GM12878 (cell line): ENCODE measurements at regions not wholly inside any gene's neighbourhood (a gene's known extent, or its start where the extent isn't known, plus 50 kb on each side); places are given as distances from the start of the nearest gene placed in this dataset.

Source experiments
- CHD2 ChIP-seq: IDR thresholded peaks from 2 replicates; pipeline ENCODE4 v1.6.1; 2011; ENCODE audit warnings: low read depth, low read length, improper control_type of control experiment, borderline replicate concordance
- CTCF ChIP-seq, 3 experiments: IDR thresholded peaks in 2 of 3; conservative IDR thresholded peaks in 1 of 3; 2 replicates each; pipeline ENCODE4 v1.5.1; 2011; ENCODE audit warnings: low read depth in 3 of 3, low read length in 3 of 3, mild to moderate bottlenecking in 3 of 3, control low read depth in 2 of 3, moderate library complexity in 2 of 3, inconsistent platforms in 1 of 3, mixed read lengths in 1 of 3; ENCODE audit not compliant: control insufficient read depth in 2 of 3, insufficient read depth in 1 of 3; ENCODE audit errors: extremely low read depth in 1 of 3
- ETV6 ChIP-seq, 2 experiments: fragments of 450-650 bp in 1 of 2; IDR thresholded peaks in 1 of 2; conservative IDR thresholded peaks in 1 of 2; 2 replicates each; pipeline ENCODE4 v1.6.1; 2014; ENCODE audit warnings: antibody characterized with exemption in 1 of 2, borderline replicate concordance in 1 of 2, low read depth in 1 of 2, mild to moderate bottlenecking in 1 of 2, moderate library complexity in 1 of 2
- FOS ChIP-seq: IDR thresholded peaks from 3 replicates; pipeline ENCODE4 v1.6.1; 2011; ENCODE audit warnings: borderline replicate concordance; ENCODE audit not compliant: insufficient read length; ENCODE audit errors: extremely low read depth
- NR2C2 ChIP-seq: IDR thresholded peaks from 2 replicates; pipeline ENCODE4 v1.6.1; 2011; ENCODE audit warnings: borderline replicate concordance, low read depth; ENCODE audit not compliant: control insufficient read depth, insufficient read length
- NRF1 ChIP-seq: conservative IDR thresholded peaks from 2 replicates; pipeline ENCODE4 v1.6.1; 2011; ENCODE audit warnings: mild to moderate bottlenecking, low read depth, low read length, improper control_type of control experiment
- PAX5 ChIP-seq: IDR thresholded peaks from 2 replicates; pipeline ENCODE4 v1.6.1; 2011; ENCODE audit warnings: low read depth, low read length, borderline replicate concordance
- POLR2A ChIP-seq: IDR thresholded peaks from 2 replicates; pipeline ENCODE4 v1.6.1; 2011; ENCODE audit warnings: low read depth, mild to moderate bottlenecking, low read length
- POLR2AphosphoS5 ChIP-seq: IDR thresholded peaks from 2 replicates; pipeline ENCODE4 v1.6.1; 2011; ENCODE audit warnings: mild to moderate bottlenecking, low read length, inconsistent platforms
- ZSCAN29 ChIP-seq: fragments of 450-650 bp; IDR thresholded peaks from 2 replicates; pipeline ENCODE4 v1.6.1; 2017; ENCODE audit warnings: mild to moderate bottlenecking, moderate library complexity

GRCh38 chr12:28065374-28065773 is 92.8 kb upstream of the PTHLH start:
- TF ChIP-seq FOS, result no peak
- no peak for TF ChIP-seq ZSCAN29
- TF ChIP-seq PAX5, result no peak
- TF ChIP-seq CTCF (IDR thresholded peaks at IDR 0.05 in 2 of 3, conservative IDR thresholded peaks at IDR 0.05 in 1 of 3; ENCODE audit: control insufficient read depth in 2 of 3, extremely low read depth in 1 of 3, insufficient read depth in 1 of 3, low read depth in 3 of 3, low read length in 3 of 3), result no peak
- no peak for TF ChIP-seq ETV6 (conservative IDR thresholded peaks at IDR 0.05 in 1 of 2, IDR thresholded peaks at IDR 0.05 in 1 of 2; ENCODE audit: borderline replicate concordance in 1 of 2, low read depth in 1 of 2)
- TF ChIP-seq POLR2AphosphoS5, result no peak
- TF ChIP-seq CHD2, result no peak
- no peak for TF ChIP-seq NR2C2
- TF ChIP-seq POLR2A, result no peak
- no peak for TF ChIP-seq NRF1
